HG03066 (cell line): ENCODE measurements at regions not wholly inside any gene's neighbourhood (a gene's known extent, or its start where the extent isn't known, plus 50 kb on each side); places are given as distances from the start of the nearest gene placed in this dataset.

ENCODE experiments used
- ATAC-seq: cut with Tn5 transposase; IDR thresholded peaks from one replicate; pipeline ENCODE4 v1.9.1; 2021; ENCODE audit warnings: low read depth; ENCODE audit not compliant: unreplicated experiment

DNA sequence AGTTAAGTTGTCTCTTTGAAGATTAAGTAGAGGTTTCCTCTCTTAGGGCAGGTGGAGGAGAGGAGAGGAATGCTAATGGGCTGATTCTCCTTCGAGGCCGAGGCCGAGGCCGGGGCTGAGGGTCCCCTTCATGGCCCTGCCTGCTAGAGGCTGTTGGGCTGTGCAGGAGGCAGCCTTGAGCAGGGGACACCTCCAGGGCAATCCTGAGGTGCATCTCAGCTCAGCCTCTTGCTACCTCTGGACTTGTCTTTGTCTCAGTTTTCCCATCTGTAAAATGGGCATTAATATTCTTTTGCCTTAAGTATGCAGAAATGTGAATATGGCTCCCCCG, 97.7 kb upstream of the PRR20G start:
- no peak for ATAC-seq

DNA sequence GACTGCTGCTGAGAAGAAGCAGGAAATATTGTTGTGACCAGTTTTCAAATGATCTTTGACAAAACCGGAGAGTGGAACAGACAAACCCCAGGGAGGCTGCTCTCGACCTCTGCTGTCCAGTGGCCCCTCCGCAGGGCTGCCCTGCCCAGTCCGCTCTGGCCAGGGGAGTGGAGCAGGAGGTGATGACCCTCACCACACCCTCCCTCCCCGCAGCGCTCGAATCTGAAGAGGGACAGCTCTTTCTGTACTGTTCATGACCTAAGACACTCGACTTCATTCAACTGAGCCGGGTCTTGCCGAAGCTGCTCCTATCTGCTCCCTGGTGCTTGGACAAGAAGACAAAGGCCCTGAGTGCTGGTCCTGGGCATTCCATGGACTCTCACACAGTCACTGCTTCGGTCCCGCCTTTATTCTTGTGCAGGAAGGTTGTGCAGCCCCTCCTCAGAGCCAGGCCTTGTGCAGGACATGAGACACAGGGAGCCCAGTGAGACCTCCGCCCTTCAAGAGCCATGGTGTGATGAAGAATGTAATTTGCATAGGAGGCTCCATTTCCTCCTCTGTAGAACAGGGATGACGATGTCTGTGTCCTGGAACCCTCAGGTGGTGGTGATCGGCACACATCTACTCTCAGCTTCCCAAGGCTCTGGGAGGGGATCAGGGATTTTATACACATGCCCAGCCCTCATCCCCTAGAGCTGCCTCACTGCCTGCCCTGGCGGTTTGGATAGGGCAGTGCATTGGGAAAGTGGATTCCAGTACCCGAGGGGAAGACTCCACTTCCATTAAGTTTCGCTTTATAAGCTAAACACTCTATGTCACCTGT, 97.1 kb upstream of the PRR20G start:
- ATAC-seq, result no peak

DNA sequence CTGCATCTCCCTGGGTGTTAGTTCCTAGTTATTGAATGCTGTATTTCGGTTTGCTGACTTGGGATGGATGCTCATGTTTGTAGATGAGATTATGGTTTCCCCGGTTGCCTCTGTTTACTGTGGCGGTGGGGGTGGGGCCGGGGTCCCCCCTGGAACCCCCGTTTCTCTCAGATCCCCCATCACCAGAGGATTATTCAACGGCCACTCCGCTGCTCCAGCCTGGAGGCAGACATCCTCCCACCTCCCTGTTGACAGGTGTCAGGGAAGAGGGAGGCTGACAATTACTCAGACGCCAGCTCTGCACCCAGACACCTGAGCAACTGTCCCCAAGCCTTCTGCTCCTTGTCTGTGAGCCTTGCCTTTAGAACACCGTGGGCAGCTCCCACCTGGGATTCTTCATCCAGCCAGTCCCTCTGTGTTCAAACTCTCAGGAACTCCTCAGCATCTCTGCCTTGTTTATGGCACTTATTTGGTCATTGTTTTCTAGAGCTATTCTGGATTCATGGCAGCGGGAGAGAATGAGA, 95.9 kb upstream of the PRR20G start:
- no peak for ATAC-seq

DNA sequence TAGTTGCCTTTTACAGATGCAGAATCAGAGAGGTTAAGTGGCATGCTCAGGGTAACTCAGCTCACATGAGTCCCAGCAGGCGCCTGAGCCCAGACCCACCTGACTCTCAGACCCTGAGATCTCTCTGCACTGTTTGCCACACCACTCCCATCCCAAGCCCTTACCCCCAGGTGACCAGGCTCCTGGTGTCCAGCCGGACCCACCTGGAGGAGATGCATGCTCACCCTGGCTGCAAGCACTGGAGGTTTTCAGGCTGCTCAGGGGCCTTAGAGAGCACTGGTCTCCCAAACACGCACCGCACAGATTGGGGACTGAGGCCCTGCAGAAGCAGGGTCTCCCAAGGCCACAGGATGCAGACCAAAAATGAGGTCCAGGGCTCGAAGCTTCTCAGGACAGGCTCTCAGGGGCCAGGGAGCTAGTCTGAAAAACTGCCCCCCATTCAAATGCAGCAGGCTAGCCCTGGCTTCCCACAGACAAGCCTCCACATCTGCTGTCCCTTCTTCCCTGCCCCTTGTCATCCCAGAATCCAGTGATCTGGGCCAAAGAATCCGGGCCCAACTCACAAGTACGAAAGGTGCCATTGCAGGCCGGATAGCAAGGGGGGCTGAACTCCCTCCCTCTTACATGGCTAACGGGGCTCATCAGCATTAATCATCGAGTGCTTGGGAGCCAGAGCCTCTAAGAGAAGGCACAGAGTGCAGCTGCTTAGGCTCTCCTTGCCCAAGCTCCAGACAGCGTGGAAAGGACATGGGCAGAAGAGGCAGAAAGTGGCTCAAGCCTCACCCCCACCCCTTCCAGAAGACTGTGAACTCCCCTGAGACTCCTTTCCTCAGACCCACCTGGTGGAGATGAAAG, 90.2 kb upstream of the PRR20G start:
- no peak for ATAC-seq

DNA sequence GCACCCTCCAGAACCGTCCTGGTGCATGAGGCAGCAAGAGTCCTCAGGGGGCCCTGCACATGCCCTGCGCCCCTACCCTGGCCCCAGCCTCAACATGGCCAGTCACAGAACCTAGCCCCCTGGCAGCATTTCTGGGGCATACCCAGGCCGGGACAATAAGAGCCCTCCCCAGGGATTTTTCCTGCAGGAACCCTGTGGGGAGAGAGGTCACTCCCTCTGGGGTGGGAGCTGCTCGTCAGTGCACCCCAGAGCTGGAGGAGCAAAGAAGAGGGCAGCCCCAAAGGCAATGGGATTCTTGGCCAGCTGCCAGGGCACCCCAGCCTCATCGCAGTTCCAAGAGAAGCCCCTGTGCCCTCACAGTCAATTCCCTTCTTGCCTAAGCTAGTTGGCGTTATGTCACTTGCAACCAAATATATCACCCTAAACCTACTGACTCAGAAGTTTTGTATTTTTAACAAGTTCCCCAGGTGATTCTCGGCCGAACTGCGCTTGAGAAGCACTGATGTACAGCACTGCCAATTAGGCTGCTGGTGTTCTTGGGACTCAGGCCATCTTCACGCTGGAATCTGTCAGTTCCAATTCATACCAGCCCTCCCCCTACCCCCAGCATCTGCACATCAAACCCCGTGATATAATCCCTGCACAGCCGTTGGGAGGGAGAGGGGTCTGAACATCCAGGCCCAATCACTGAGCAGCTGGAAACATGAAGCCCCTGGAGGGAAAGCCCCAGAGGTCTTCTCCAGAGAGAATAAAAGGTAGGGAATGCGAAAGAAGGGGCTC, 87.5 kb upstream of the PRR20G start:
- no peak for ATAC-seq

DNA sequence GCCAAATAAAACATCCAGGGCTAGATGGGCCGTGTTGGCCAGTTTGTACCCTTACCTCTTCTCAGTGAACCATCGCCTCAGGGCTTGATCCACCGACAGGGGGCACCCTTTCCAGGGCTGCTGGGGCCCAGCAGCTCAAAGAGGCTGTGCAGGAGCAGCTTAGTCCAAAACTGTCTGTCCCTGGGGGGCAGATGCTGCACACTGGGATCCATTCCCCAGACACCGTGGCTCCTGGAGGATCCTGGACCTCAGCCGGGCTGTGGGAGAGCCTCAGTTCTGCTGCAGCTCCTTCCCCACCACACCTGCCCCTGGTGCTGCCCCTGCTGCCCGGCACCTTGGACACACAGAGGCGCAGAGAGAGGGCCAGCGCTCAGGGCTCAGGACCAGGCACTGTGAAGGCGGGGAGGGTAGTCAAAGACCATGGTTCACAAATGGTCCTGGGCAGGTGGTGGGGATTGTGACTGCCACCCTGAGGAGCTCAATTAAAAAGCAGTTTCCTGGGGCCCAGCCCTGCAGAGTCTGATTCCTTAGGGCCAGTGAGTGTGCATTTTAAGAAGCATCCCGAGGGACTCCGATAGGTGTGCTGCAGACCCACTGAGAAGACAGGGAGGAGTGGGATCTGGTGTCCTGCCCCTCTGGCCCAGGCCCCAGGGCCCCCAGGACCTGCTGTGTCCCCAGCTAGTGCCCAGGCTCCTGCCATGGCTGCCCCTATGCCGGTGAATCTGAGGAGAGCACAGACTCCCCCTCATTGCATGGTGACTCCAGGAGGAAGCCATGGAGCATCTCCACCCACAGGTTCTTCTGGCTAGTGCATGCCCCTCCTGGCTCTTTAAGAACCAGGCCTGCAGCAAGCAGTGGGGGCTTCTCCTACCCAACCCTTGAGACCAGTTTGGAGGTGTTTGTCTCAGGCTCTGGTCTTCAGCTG, 86.5 kb upstream of the PRR20G start:
- no peak for ATAC-seq

DNA sequence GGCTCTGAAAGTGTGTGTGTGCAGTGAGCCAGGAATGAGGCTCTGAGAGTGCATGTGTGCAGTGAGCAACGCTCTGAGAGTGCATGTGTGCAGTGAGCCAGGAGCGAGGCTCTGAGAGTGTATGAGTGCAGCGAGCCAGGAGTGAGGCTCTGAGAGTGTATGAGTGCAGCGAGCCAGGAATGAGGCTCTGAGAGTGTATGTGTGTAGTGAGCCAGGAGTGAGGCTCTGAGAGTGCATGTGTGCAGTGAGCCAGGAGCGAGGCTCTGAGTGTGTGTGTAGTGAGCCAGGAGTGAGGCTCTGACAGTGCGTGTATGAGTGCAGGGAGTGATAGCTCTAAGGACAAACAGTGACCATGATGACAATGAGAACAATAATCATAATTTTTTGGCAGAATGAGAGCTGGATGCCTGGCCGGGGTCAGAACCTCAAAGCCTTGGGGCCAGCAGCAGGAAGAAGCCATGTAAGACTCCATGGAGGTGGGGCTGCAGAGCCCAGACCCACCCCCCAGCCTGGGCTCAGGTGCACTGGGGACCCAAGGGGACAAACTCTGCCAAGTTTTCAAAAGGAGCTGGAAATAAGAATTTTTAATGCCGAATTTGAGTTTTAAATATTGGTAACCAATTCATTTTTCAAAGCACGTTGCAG, 85.7 kb upstream of the PRR20G start:
- ATAC-seq, result no peak

DNA sequence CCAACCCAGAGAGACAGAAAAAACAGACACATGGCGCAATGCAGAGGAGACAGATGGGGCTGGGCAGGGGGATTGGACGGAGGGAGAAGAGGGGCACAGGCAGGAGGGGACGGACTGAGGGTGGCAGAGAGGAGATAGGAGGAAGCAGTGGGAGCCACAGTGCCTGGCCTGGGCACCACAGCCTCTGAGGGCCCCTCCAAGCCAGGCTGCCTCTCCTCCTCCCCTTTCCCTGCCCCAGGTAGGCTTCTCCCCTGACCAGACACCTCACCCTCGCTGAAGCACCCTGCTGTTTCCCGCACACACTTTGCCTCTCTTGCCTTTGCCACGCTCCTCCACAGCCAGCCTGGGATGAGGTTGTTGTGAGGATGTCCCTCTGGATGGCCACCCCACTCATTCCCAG, 84.0 kb upstream of the PRR20G start:
- ATAC-seq, result no peak

DNA sequence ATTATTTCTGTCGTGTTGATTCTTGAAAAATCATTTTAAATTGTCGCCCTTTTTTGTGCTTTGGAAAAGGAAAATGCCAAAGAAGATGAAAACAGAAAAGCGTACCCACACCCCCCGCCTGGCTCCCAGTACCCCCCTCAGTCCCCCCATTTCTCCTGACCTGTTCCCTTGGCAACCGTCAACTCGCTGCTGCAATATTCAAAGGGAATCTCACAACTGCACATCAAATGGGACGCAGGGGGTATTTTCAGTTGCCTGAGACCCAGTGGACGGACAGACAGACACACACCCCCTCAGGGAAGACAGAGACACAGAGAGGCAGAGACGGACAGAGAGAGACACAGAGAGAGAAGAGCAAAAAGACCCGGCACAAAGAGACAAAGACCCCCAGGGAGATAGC, 83.5 kb upstream of the PRR20G start:
- ATAC-seq, result no peak

DNA sequence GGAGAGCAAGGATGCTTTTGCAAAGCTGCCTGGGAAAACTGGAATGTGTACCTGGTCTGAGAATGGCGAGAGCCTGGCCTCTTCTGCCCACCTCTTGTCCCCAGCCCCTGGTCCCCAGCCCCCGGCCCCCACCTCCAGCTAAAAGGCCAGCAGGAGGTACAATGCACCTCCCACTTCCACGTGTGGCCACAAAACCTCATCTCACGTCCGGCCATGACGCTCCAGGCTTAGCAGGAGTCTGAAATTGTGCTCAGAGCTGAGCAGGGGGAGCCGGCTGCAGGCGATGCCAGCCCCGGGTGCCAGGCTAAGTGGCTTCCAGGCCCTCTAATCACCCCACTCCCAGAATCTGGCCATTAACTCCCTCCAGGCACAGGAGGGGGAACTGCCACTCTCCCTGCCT, 83.1 kb upstream of the PRR20G start:
- no peak for ATAC-seq

DNA sequence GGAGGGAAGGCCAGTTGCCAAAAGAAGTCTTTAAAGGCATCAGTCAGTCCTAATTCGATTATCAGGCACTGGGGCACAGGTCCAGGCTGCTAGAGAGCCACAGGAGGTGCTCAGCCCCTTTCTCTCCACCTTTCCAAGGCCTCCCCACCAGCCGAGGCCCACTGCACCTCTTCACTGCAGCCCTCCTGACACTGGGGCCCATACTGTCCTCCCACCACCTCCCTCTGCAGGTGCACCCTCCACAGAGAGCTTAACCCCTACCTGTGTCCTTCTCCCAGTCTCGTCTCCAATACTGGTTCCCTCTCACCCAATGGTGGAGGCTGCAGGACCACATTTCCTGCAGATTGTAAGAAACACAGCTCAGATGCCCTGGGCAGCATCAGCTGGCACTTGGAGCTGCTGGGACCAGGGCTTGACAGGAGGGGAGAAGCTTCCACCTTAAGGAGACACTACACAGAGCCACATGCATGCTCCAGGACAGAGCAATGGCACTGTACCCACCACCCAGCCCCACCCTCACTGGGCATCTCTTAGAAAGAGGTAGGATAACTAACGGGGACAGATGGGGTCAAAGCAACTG, 81.6 kb upstream of the PRR20G start:
- ATAC-seq, result no peak

DNA sequence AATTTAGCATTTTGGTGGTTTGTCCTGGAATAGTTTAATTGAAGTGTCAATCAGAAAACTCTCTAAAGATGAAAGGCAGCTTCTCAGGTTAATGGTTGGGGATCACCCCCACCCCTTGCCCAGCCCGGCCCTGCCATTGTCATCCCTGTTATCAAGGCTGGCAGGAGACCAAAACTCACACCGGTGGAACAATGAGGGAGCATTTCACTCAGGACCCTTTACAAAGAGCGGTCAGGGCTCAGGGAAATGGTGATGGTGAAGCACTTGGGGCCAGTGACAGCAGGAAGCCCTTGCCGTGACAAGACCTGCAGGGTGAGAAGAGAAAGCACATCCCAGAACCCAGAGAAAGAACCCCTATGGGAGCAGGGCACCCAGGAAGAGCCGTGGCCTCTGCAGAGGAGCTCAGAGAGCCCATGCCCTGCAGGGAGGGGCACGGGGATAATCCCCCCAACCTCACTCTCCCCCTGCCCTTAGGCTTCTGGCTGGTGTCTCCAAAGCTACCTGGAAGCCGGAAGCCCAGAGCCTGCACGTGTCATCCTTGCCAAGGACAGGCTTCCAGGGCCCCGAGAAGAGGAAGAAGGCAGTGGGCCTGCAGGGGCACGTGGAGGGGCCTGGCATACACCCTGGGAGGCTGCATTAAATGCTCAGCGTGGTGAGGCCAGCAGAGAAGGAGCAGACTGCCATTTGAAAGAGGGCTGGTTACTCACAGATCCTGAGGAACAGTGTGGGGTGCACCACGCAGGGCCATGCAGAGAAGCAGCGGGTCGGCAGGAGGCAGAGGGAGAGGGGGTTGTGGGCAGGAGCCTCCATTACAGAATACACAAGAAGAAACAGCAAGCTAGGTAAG, 80.6 kb upstream of the PRR20G start:
- no peak for ATAC-seq

DNA sequence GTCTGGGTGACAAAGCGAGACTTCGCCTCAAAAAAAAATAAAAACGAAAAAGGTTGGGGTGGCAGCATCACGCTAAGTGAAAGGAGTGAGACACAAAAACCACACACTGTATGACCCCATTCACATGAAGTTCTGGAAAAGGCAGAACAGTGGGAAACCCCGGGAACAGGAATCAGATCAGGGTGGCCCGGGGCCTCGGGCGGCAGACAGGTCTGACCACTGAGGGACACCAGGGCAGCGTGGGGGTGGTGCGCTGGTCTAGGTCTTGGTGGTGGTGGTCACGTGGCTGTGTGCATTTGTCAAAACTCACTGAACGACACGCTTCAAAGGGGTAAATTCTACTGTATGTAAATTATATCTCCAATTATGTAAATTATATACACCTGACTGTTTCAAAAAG, 79.7 kb upstream of the PRR20G start:
- ATAC-seq, result no peak

DNA sequence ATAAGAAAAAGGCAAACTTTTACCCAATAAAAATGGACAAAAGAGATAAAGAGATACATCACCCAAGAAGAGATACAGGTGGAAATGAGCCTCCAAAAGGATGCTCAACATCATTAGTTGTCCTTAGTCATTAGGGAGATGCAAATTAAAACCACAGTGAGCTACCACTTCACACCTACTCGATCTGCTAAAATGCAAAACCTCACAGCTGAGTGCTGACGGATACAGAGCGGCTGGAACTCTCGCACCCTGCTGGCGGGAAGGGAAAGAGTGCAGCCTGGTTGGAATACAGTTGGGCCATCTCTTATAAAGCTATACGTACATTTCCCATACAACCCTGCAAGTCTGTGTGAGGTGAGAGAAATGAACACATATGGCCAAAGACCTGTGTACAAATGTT, 78.5 kb upstream of the PRR20G start:
- ATAC-seq, result no peak

DNA sequence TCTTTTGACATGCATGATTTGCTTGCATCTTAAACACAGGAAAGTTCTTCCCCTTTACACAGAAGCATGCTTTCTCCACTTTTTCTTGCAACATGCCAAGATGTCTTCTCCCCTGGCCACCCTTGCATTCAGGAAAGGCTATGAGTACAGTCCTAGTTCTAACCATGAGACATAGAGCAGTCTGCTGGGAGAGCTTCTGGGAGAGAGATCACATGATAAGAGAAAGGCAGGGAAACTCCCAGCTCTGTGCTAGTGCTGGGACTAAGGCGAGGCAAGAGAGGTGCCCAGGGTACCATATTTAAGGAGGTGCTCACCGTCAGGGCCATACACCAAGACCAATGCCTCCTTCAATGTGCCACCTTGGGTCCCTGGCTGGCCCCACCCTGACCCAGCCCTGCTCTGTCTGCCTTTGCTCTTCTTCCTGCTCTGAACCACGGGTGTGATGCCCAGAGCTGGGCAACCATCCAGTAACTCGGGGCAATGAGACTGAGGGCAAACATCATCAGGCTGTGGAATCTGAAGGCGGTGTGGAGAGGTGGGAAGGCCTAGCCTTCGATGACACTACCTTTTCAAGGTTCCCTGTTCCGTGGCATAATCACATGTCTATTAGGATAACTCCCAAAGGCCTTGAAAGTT, 77.4 kb upstream of the PRR20G start:
- no peak for ATAC-seq

DNA sequence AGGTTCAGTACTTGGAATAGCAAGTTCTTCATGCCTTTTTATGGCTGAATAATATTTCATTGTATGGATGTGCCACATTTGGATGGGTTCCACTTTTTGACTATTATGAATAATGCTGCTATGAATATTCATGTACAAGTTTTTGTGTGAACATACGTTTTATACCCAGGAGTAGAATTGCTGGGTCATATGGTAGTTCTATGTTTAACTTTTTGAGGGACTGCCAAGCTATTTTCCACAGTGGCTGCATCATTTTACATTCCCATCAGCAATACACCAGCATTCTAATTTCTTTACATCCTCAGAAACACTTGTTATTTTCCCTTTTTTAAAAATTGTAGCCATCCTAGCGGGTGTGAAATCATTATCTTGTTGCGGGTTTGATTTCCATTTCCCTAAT, 76.0 kb upstream of the PRR20G start:
- no peak for ATAC-seq

DNA sequence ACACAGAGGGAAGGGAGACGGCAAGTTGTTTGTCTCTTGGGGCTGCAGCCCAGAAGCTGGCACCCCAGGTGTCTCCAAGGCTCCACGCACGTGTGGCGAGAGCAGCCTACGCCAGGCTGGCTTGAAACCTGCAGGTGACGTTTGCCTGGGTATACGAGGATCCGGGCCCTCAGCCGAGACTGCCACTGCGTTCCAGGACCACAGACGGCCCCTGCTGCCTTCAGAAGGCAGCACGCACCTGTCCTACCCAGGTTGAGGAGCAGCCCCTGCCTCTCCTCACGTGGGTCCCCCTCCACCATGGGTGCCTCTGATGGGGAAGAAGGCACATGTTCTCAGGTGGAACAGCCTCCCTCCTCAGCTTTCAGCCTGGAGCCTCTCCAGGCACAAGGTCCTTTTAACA, 75.3 kb upstream of the PRR20G start:
- ATAC-seq, result no peak

DNA sequence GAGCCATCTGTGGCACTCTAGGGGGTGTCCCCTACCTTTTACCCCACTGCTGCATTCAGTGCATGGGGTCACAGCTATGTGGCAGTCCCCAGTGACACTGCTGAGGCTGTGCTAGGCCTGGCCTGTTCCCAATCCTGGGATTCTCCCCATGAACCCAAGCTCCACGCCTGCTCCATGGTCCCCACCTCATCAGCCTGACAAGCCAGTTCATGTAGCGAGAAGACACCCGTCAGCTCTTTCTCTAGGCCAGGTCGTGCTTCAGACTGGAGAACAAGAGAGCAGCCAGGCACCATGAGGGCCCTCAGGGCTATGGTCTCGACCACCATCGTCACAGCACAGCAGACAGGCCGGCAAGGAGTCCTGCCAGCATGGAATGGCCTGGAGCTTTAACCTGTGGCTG, 72.8 kb upstream of the PRR20G start:
- ATAC-seq, result no peak
